Suprapubic skin (tissue), 4 donors: ENCODE measurements at regions not wholly inside any gene's neighbourhood (a gene's known extent, or its start where the extent isn't known, plus 50 kb on each side); places are given as distances from the start of the nearest gene placed in this dataset.

Experiments
- CTCF ChIP-seq, 2 donors: fragments of 200-600 bp in 1 of 2; fragments of 450-650 bp in 1 of 2; sonication (generic) in 1 of 2; IDR thresholded peaks; one replicate each; pipeline ENCODE4 v1.5.1; 2016 to 2019; ENCODE audit warnings: antibody characterized with exemption in 2 of 2, mild to moderate bottlenecking in 1 of 2, moderate library complexity in 1 of 2
- EP300 ChIP-seq: sonication (generic); formaldehyde crosslinking; IDR thresholded peaks from one replicate; pipeline ENCODE4 v1.6.1; 2017; ENCODE audit warnings: antibody characterized with exemption
- POLR2A ChIP-seq, 2 donors: fragments of 450-650 bp; IDR thresholded peaks; one replicate each; pipeline ENCODE4 v1.6.1; 2017; ENCODE audit warnings: antibody characterized with exemption in 2 of 2, mild to moderate bottlenecking in 2 of 2, moderate library complexity in 2 of 2
- POLR2AphosphoS5 ChIP-seq, 3 donors: sonication (generic); formaldehyde crosslinking; IDR thresholded peaks; one replicate each; pipeline ENCODE4 v1.6.1; 2017; ENCODE audit warnings: antibody characterized with exemption in 3 of 3

GRCh38 chr7:17009933-17010332 lies 128.2 kb upstream of the AGR3 start:
- no peak for TF ChIP-seq POLR2AphosphoS5 (IDR thresholded peaks at IDR 0.05)
- TF ChIP-seq POLR2A (IDR thresholded peaks at IDR 0.05) = no peak
- no peak for TF ChIP-seq CTCF (IDR thresholded peaks at IDR 0.05)
- TF ChIP-seq EP300 = no peak
